HepG2 (cell line): ENCODE measurements at regions not wholly inside any gene's neighbourhood (a gene's known extent, or its start where the extent isn't known, plus 50 kb on each side); places are given as distances from the start of the nearest gene placed in this dataset.

ENCODE experiments used
- ATAC-seq: fragments of 200-7000 bp; cut with Tn5 transposase; 3 replicates; pipeline ENCODE4 v1.9.1; 2020; ENCODE audit warnings: mild to moderate bottlenecking, moderate library complexity
- BruUV-seq: library from RNA; stranded (reverse); fragments of 400-500 nt; replicated peaks from 2 replicates; lab custom pipeline; 2021; lab: Mats Ljungman, UMichigan
- CTCF ChIA-PET: fragments of 300-600 bp; formaldehyde crosslinking; extraction: SDS; loops from one replicate; lab custom pipeline; 2021; ENCODE audit warnings: low total read pairs, inconsistent platforms, low intra/inter-chr PET ratio; lab: Yijun Ruan, JAX
- POLR2A ChIA-PET: fragments of 350-600 bp; sonication (Branson Sonifier 250); formaldehyde crosslinking; loops from one replicate; lab custom pipeline; 2020; ENCODE audit warnings: antibody characterized with exemption, inconsistent platforms; lab: Yijun Ruan, JAX
- DNase-seq: peaks from one replicate; pipeline ENCODE4 v3.0.0-alpha.2; 2015; ENCODE audit warnings: low spot score
- FAIRE-seq: peaks from 3 replicates; lab custom pipeline; 2011; peaks lifted over from hg19 to GRCh38; lab: Jason Lieb, UNC
- H2AFZ ChIP-seq: one replicate; pipeline ENCODE4 v1.6.1; 2011; ENCODE audit warnings: low read length, inconsistent platforms
- H3K27ac ChIP-seq: fragments of 300-600 bp; 3 replicates; pipeline ENCODE4 v1.8.0; 2011; ENCODE audit warnings: mixed run types, mild to moderate bottlenecking, mixed read lengths, low read length, inconsistent platforms; ENCODE audit not compliant: insufficient read depth; ENCODE audit errors: extremely low read length
- H3K27me3 ChIP-seq, 2 experiments: fragments of 200-600 bp in 1 of 2; 2 replicates in 1 of 2; 3 replicates in 1 of 2; pipeline versions ENCODE4 v1.6.0 to v1.8.0; 2011; ENCODE audit warnings: low read length in 2 of 2, mild to moderate bottlenecking in 2 of 2, moderate library complexity in 2 of 2, inconsistent platforms in 1 of 2; ENCODE audit not compliant: insufficient read depth in 2 of 2, control insufficient read depth in 1 of 2
- H3K36me3 ChIP-seq, 2 experiments: fragments of 200-600 bp in 1 of 2; replicated peaks in 1 of 2; 2 replicates in 1 of 2; 3 replicates in 1 of 2; pipeline versions ENCODE4 v1.5.1 to v1.8.0; 2011; ENCODE audit warnings: low read length in 2 of 2, inconsistent platforms in 1 of 2; ENCODE audit not compliant: insufficient read depth in 2 of 2, control insufficient read depth in 1 of 2
- H3K4me1 ChIP-seq: 2 replicates; pipeline ENCODE4 v1.5.1; 2012; ENCODE audit warnings: low read length, inconsistent platforms; ENCODE audit not compliant: insufficient read depth
- H3K4me2 ChIP-seq: 2 replicates; pipeline ENCODE4 v1.6.0; 2011; ENCODE audit warnings: low read depth, low read length, inconsistent platforms
- H3K4me3 ChIP-seq, 3 experiments: fragments of 200-600 bp in 1 of 3; sonication (generic), shearing (Covaris generic) in 1 of 3; replicated peaks in 1 of 3; 2 replicates each; pipeline ENCODE4 v1.5.1; 2011 to 2016; ENCODE audit warnings: low read length in 3 of 3, inconsistent platforms in 2 of 3, low read depth in 2 of 3, mild to moderate bottlenecking in 2 of 3, control low read depth in 1 of 3, mixed read lengths in 1 of 3; ENCODE audit not compliant: insufficient read depth in 1 of 3
- H3K79me2 ChIP-seq: one replicate; pipeline ENCODE4 v1.6.1; 2011; ENCODE audit warnings: low read length, inconsistent platforms; ENCODE audit not compliant: insufficient read depth
- H3K9ac ChIP-seq: 2 replicates; pipeline ENCODE4 v1.6.0; 2011; ENCODE audit warnings: mild to moderate bottlenecking, low read depth, low read length, inconsistent platforms; ENCODE audit not compliant: insufficient read depth
- H3K9me3 ChIP-seq: 2 replicates; pipeline ENCODE4 v1.5.1; 2012; ENCODE audit warnings: mild to moderate bottlenecking, low read length
- H4K20me1 ChIP-seq: 2 replicates; pipeline ENCODE4 v1.6.0; 2011; ENCODE audit warnings: inconsistent platforms, mild to moderate bottlenecking, low read length, moderate library complexity; ENCODE audit not compliant: insufficient read depth
- BRD4 ChIP-seq: sonication (generic); formaldehyde crosslinking; IDR thresholded peaks from 2 replicates; pipeline ENCODE4 v1.4.0; 2020; ENCODE audit warnings: missing genetic modification reagents
- CREB1 ChIP-seq, 2 experiments: fragments of 450-650 bp in 1 of 2; IDR thresholded peaks; 2 replicates each; pipeline ENCODE4 v1.6.1; 2016 to 2017; ENCODE audit warnings: control low read depth in 1 of 2, mild to moderate bottlenecking in 1 of 2, missing compliant biosample characterization in 1 of 2, missing genetic modification characterization in 1 of 2
- KDM1A ChIP-seq: IDR thresholded peaks from 2 replicates; pipeline ENCODE4 v1.6.1; 2016; ENCODE audit warnings: missing compliant biosample characterization
- MIXL1 ChIP-seq: IDR thresholded peaks from 2 replicates; pipeline ENCODE4 v1.6.1; 2016
- PAX8 ChIP-seq: sonication (generic); formaldehyde crosslinking; IDR thresholded peaks from 2 replicates; pipeline ENCODE4 v1.8.0; 2022; ENCODE audit warnings: mild to moderate bottlenecking, missing genetic modification reagents, borderline replicate concordance
- PLRG1 ChIP-seq: fragments of 450-650 bp; conservative IDR thresholded peaks from 2 replicates; pipeline ENCODE4 v1.6.1; 2016
- PPARG ChIP-seq: conservative IDR thresholded peaks from 2 replicates; pipeline ENCODE4 v1.6.1; 2016; ENCODE audit warnings: missing biosample characterization, missing genetic modification reagents
- RXRA ChIP-seq: sonication (generic); formaldehyde crosslinking; IDR thresholded peaks from 2 replicates; pipeline ENCODE4 v1.5.1; 2020; ENCODE audit warnings: missing genetic modification reagents
- TRIM24 ChIP-seq: sonication (generic); formaldehyde crosslinking; IDR thresholded peaks from 2 replicates; pipeline ENCODE4 v1.8.0; 2022; ENCODE audit warnings: mild to moderate bottlenecking, missing genetic modification reagents
- ZNF225 ChIP-seq: sonication (generic); formaldehyde crosslinking; IDR thresholded peaks from 2 replicates; pipeline ENCODE4 v1.4.0; 2020; ENCODE audit warnings: mild to moderate bottlenecking, missing genetic modification reagents
- ZNF558 ChIP-seq: sonication (generic); formaldehyde crosslinking; IDR thresholded peaks from 2 replicates; pipeline ENCODE4 v1.9.0; 2022; ENCODE audit warnings: mild to moderate bottlenecking, missing genetic modification reagents, borderline replicate concordance
- ZNF629 ChIP-seq: sonication (generic); formaldehyde crosslinking; conservative IDR thresholded peaks from 2 replicates; pipeline ENCODE4 v1.5.0; 2020; ENCODE audit warnings: missing genetic modification reagents
- ZNF772 ChIP-seq: sonication (generic); formaldehyde crosslinking; IDR thresholded peaks from 2 replicates; pipeline ENCODE4 v1.5.0; 2020; ENCODE audit warnings: mild to moderate bottlenecking, missing genetic modification reagents
- WGBS: methylation state at CpG from one replicate; pipeline ENCODE4 v1.1.6; 2017; ENCODE audit warnings: low lambda C conversion rate; 5-methylcytosine and 5-hydroxymethylcytosine counted together
- in situ Hi-C: cut with HindIII; loops from 2 replicates; pipeline ENCODE4 v1.10.0; 2017; ENCODE audit warnings: low pct_unique_long_range_greater_than_20kb; ENCODE audit not compliant: extremely low pct_ligation_motif_present
- intact Hi-C: fragments of 100-400 bp; cut with micrococcal nuclease; formaldehyde crosslinking; loops from one replicate; pipeline ENCODE4 v1.10.0; 2022; ENCODE audit not compliant: unreplicated experiment
- TF ChIP-seq, protein P1 (sequence below): sonication (generic); formaldehyde crosslinking; IDR thresholded peaks from 2 replicates; pipeline ENCODE4 v1.5.0; 2020; ENCODE audit warnings: missing genetic modification reagents, mild to moderate bottlenecking, borderline replicate concordance
- TF ChIP-seq, protein P2 (sequence below): sonication (generic); formaldehyde crosslinking; IDR thresholded peaks from 2 replicates; pipeline ENCODE4 v1.4.0; 2020; ENCODE audit warnings: missing genetic modification reagents
- TF ChIP-seq, protein P3 (sequence below): sonication (generic); formaldehyde crosslinking; IDR thresholded peaks from 2 replicates; pipeline ENCODE4 v1.4.0; 2020; ENCODE audit warnings: mild to moderate bottlenecking, missing genetic modification reagents, borderline replicate concordance

GRCh38 chrX:121496966-121497365 is 449.6 kb downstream of the GLUD2 start:
- no peak overlapping the region for H3K27ac ChIP-seq
- intact Hi-C loops: no loop called here
- H3K4me1 ChIP-seq: no peaks in the 10 kb centered on the region
- H3K9me3 ChIP-seq: no peaks in the 10 kb centered on the region
- TF ChIP-seq ZNF772 (no peak), PLRG1 (no peak), KDM1A (no peak), PAX8 (no peak), CREB1 (IDR thresholded peaks at IDR 0.05) (no peak), CREB1 (CRISPR knock-in tag; IDR thresholded peaks at IDR 0.05) (no peak)
- TF ChIP-seq, protein P1, sequence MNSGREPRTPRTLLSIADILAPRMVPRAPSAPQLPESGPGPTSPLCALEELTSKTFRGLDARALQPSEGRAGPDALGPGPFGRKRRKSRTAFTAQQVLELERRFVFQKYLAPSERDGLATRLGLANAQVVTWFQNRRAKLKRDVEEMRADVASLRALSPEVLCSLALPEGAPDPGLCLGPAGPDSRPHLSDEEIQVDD (CRISPR knock-in tag): no peak
- TF ChIP-seq, all 625 proteins: peak for 0
- in situ Hi-C loops: no loop called here
- Histone ChIP-seq H2AFZ (no peak overlapping the region), H3K27me3 (no peaks in the 10 kb centered on the region), H3K9ac (no peak overlapping the region), H3K79me2 (no peaks in the 10 kb centered on the region), H3K4me3 (no peak overlapping the region), H3K4me2 (no peak overlapping the region), H3K36me3 (no peaks in the 10 kb centered on the region), H4K20me1 (no peaks in the 10 kb centered on the region)
- CTCF ChIA-PET: no interaction called here
- ATAC-seq (no peak), DNase-seq (no peak), FAIRE-seq (no peak)
- POLR2A ChIA-PET: no interaction called here
- no TSS peak for BruUV-seq
- WGBS: 5% methylated on average over 1 of the region's 1 CpG

DNA sequence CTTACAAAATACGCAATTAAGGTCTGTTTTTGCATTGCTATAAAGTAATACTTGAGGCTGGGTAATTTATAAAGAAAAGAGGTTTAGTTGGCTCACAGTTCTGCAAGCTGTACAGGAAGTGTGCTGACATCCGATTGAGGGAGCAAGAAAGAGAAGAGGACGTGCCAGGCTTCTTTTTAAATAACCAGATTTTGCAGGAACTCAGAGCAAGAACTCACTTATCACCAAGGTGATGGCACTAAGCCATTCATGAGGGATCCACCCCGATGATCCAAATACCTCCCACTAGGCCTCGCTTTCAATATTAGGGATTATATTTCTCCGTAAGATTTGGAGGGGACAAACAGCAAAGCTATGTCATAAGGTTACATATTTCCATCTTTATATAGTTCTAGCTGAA is 456.7 kb downstream of the GLUD2 start:
- DNase-seq (no peak), FAIRE-seq (no peak), ATAC-seq (no peak)
- Histone ChIP-seq H3K9ac (no peak overlapping the region), H2AFZ (no peak overlapping the region), H4K20me1 (no peaks in the 10 kb centered on the region), H3K27me3 (no peaks in the 10 kb centered on the region), H3K9me3 (no peaks in the 10 kb centered on the region), H3K4me2 (no peak overlapping the region), H3K79me2 (no peaks in the 10 kb centered on the region), H3K27ac (no peak overlapping the region), H3K4me1 (no peaks in the 10 kb centered on the region), H3K4me3 (no peak overlapping the region), H3K36me3 (no peaks in the 10 kb centered on the region)
- in situ Hi-C loops: no loop called here
- BruUV-seq: no TSS peak
- POLR2A ChIA-PET: no interaction called here
- 19% methylated on average over 6 of the region's 6 CpGs for WGBS
- CTCF ChIA-PET: no interaction called here
- TF ChIP-seq, protein P2, sequence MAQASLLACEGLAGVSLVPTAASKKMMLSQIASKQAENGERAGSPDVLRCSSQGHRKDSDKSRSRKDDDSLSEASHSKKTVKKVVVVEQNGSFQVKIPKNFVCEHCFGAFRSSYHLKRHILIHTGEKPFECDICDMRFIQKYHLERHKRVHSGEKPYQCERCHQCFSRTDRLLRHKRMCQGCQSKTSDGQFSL (CRISPR knock-in tag): no peak
- TF ChIP-seq TRIM24 (no peak), PPARG (no peak), MIXL1 (no peak), ZNF225 (no peak), RXRA (CRISPR knock-in tag) (no peak), ZNF558 (CRISPR knock-in tag) (no peak), BRD4 (CRISPR knock-in tag) (no peak), ZNF629 (CRISPR knock-in tag) (no peak)
- TF ChIP-seq, protein P3, sequence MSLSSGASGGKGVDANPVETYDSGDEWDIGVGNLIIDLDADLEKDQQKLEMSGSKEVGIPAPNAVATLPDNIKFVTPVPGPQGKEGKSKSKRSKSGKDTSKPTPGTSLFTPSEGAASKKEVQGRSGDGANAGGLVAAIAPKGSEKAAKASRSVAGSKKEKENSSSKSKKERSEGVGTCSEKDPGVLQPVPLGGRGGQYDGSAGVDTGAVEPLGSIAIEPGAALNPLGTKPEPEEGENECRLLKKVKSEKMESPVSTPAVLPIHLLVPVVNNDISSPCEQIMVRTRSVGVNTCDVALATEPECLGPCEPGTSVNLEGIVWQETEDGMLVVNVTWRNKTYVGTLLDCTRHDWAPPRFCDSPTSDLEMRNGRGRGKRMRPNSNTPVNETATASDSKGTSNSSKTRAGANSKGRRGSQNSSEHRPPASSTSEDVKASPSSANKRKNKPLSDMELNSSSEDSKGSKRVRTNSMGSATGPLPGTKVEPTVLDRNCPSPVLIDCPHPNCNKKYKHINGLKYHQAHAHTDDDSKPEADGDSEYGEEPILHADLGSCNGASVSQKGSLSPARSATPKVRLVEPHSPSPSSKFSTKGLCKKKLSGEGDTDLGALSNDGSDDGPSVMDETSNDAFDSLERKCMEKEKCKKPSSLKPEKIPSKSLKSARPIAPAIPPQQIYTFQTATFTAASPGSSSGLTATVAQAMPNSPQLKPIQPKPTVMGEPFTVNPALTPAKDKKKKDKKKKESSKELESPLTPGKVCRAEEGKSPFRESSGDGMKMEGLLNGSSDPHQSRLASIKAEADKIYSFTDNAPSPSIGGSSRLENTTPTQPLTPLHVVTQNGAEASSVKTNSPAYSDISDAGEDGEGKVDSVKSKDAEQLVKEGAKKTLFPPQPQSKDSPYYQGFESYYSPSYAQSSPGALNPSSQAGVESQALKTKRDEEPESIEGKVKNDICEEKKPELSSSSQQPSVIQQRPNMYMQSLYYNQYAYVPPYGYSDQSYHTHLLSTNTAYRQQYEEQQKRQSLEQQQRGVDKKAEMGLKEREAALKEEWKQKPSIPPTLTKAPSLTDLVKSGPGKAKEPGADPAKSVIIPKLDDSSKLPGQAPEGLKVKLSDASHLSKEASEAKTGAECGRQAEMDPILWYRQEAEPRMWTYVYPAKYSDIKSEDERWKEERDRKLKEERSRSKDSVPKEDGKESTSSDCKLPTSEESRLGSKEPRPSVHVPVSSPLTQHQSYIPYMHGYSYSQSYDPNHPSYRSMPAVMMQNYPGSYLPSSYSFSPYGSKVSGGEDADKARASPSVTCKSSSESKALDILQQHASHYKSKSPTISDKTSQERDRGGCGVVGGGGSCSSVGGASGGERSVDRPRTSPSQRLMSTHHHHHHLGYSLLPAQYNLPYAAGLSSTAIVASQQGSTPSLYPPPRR: no peak
- intact Hi-C loops: no loop called here
